ENCODE measurements at regions not wholly inside any gene's neighbourhood (a gene's known extent, or its start where the extent isn't known, plus 50 kb on each side); places are given as distances from the start of the nearest gene placed in this dataset.
"Not testable (repeated sequence)": the region's sequence is repeated elsewhere in the genome, so short reads cannot be mapped to it uniquely, and the experiment has no call there.

DNA sequence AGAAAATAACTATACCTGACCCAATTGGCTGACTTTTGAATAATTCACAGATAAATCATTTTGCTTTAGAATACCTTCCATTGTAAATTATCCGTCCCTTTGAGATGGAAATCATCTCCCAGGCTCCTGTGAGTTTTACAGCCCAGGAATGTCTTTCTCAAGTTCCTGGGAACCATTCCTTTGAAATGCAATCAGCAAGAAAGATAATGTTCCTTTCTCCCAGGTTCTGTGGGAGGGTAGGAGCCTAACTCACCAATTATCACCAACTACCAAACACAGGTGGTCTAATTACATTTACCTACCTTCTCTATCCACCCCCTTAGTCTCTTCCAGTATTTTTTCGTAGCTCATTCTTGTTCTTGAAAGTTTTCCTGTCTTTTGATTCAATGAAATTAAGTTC is 1016.0 kb downstream of the SOCS6 start:
- no peak for DNase-seq
- Histone ChIP-seq H2BK5ac (ENCODE audit: low read depth, low read length, poor library complexity, severe bottlenecking) (no peak overlapping the region), H3K23ac (ENCODE audit: low read length in 2 of 2) (no peak overlapping the region), H4K8ac (ENCODE audit: low read length) (no peak overlapping the region), H3K79me1 (replicated peaks; ENCODE audit: low read length, poor library complexity, severe bottlenecking) (no peaks in the 10 kb centered on the region), H3K4ac (ENCODE audit: low read depth in 1 of 2, low read length in 2 of 2) (no peak overlapping the region), H3K18ac (ENCODE audit: low read depth in 1 of 2, low read length in 2 of 2) (no peak overlapping the region), H3K4me2 (ENCODE audit: low read length, poor library complexity, severe bottlenecking) (no peak overlapping the region), H3K27me3 (ENCODE audit: control insufficient read depth in 1 of 2, insufficient read depth in 1 of 2, low read length in 2 of 2) (no peaks in the 10 kb centered on the region), H2BK120ac (ENCODE audit: low read depth, low read length) (no peak overlapping the region), H3K27ac (ENCODE audit: low read length, poor library complexity, severe bottlenecking) (no peak overlapping the region), H2AFZ (ENCODE audit: low read depth, low read length) (no peak overlapping the region), H2BK15ac (ENCODE audit: low read depth, poor library complexity, severe bottlenecking) (no peak overlapping the region), H3K36me3 (ENCODE audit: control insufficient read depth in 1 of 2, insufficient read depth in 2 of 2, low read depth in 1 of 2, low read length in 2 of 2) (no peaks in the 10 kb centered on the region), H3K9ac (ENCODE audit: low read length) (no peak overlapping the region), H3K9me3 (ENCODE audit: control insufficient read depth, low read length) (no peaks in the 10 kb centered on the region), H3K4me3 (ENCODE audit: insufficient read depth in 1 of 2, low read depth in 1 of 2, low read length in 2 of 2) (no peak overlapping the region), H2AK5ac (ENCODE audit: low read length, severe bottlenecking) (no peak overlapping the region), H4K91ac (ENCODE audit: low read length) (no peak overlapping the region), H3K14ac (ENCODE audit: low read length in 2 of 2) (no peak overlapping the region), H3K4me1 (ENCODE audit: control insufficient read depth, insufficient read depth, low read depth, low read length) (no peaks in the 10 kb centered on the region), H2BK12ac (ENCODE audit: low read length in 2 of 2) (no peak overlapping the region)
- WGBS = 36% methylated on average over 2 of the region's 2 CpGs

DNA sequence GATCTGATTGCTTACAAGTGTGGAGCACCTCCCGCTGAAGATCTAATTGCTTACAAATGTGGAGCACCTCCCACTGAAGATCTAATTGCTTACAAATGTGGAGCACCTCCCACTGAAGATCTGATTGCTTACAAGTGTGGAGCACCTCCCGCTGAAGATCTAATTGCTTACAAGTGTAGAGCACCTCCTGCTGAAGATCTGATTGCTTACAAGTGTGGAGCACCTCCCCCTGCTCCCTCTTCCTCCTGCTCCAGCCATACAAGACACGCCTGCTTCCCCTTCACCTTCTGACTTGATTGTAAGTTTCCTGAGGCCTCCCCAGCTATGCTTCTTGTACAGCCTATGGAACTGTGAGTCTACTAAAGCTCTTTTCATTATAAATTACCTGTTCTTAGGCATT is 1014.9 kb downstream of the SOCS6 start:
- not testable (repeated sequence) for H3K4me2 ChIP-seq (ENCODE audit: low read length, poor library complexity, severe bottlenecking); H4K91ac ChIP-seq (ENCODE audit: low read length); H2BK15ac ChIP-seq (ENCODE audit: low read depth, poor library complexity, severe bottlenecking); H3K36me3 ChIP-seq (ENCODE audit: control insufficient read depth in 1 of 2, insufficient read depth in 2 of 2, low read depth in 1 of 2, low read length in 2 of 2); H3K4ac ChIP-seq (ENCODE audit: low read depth in 1 of 2, low read length in 2 of 2); H3K79me1 ChIP-seq (replicated peaks; ENCODE audit: low read length, poor library complexity, severe bottlenecking); H4K8ac ChIP-seq (ENCODE audit: low read length); H3K27me3 ChIP-seq (ENCODE audit: control insufficient read depth in 1 of 2, insufficient read depth in 1 of 2, low read length in 2 of 2); H3K9ac ChIP-seq (ENCODE audit: low read length); H3K23ac ChIP-seq (ENCODE audit: low read length in 2 of 2); H3K4me3 ChIP-seq (ENCODE audit: insufficient read depth in 1 of 2, low read depth in 1 of 2, low read length in 2 of 2); H2AK5ac ChIP-seq (ENCODE audit: low read length, severe bottlenecking); H2BK5ac ChIP-seq (ENCODE audit: low read depth, low read length, poor library complexity, severe bottlenecking); H3K14ac ChIP-seq (ENCODE audit: low read length in 2 of 2); H2BK12ac ChIP-seq (ENCODE audit: low read length in 2 of 2); H3K4me1 ChIP-seq (ENCODE audit: control insufficient read depth, insufficient read depth, low read depth, low read length); H3K18ac ChIP-seq (ENCODE audit: low read depth in 1 of 2, low read length in 2 of 2); H2BK120ac ChIP-seq (ENCODE audit: low read depth, low read length); H2AFZ ChIP-seq (ENCODE audit: low read depth, low read length); DNase-seq; H3K27ac ChIP-seq (ENCODE audit: low read length, poor library complexity, severe bottlenecking); H3K9me3 ChIP-seq (ENCODE audit: control insufficient read depth, low read length)
- 56% methylated on average over 2 of the region's 3 CpGs for WGBS

GRCh38 chr18:71301596-71301995 is 1012.8 kb downstream of the SOCS6 start:
- no peaks in the 10 kb centered on the region for H3K9me3 ChIP-seq (ENCODE audit: control insufficient read depth, low read length)
- no peaks in the 10 kb centered on the region for H3K27me3 ChIP-seq (ENCODE audit: control insufficient read depth in 1 of 2, insufficient read depth in 1 of 2, low read length in 2 of 2)
- no peak overlapping the region for H3K27ac ChIP-seq (ENCODE audit: low read length, poor library complexity, severe bottlenecking)
- H2BK5ac ChIP-seq (ENCODE audit: low read depth, low read length, poor library complexity, severe bottlenecking) = no peak overlapping the region
- H3K14ac ChIP-seq (ENCODE audit: low read length in 2 of 2) = no peak overlapping the region
- H3K18ac ChIP-seq (ENCODE audit: low read depth in 1 of 2, low read length in 2 of 2) = no peak overlapping the region
- no peak overlapping the region for H2AFZ ChIP-seq (ENCODE audit: low read depth, low read length)
- H2BK12ac ChIP-seq (ENCODE audit: low read length in 2 of 2) = no peak overlapping the region
- H3K36me3 ChIP-seq (ENCODE audit: control insufficient read depth in 1 of 2, insufficient read depth in 2 of 2, low read depth in 1 of 2, low read length in 2 of 2) = no peaks in the 10 kb centered on the region
- WGBS = 85% methylated on average over 2 of the region's 4 CpGs
- H3K9ac ChIP-seq (ENCODE audit: low read length) = no peak overlapping the region
- no peak overlapping the region for H2AK5ac ChIP-seq (ENCODE audit: low read length, severe bottlenecking)
- no peaks in the 10 kb centered on the region for H3K4me1 ChIP-seq (ENCODE audit: control insufficient read depth, insufficient read depth, low read depth, low read length)
- no peak overlapping the region for H2BK120ac ChIP-seq (ENCODE audit: low read depth, low read length)
- DNase-seq = no peak
- H2BK15ac ChIP-seq (ENCODE audit: low read depth, poor library complexity, severe bottlenecking) = no peak overlapping the region
- no peak overlapping the region for H3K4ac ChIP-seq (ENCODE audit: low read depth in 1 of 2, low read length in 2 of 2)
- no peak overlapping the region for H3K23ac ChIP-seq (ENCODE audit: low read length in 2 of 2)
- no peak overlapping the region for H3K4me3 ChIP-seq (ENCODE audit: insufficient read depth in 1 of 2, low read depth in 1 of 2, low read length in 2 of 2)
- H4K8ac ChIP-seq (ENCODE audit: low read length) = no peak overlapping the region
- no peak overlapping the region for H4K91ac ChIP-seq (ENCODE audit: low read length)
- no peaks in the 10 kb centered on the region for H3K79me1 ChIP-seq (replicated peaks; ENCODE audit: low read length, poor library complexity, severe bottlenecking)
- H3K4me2 ChIP-seq (ENCODE audit: low read length, poor library complexity, severe bottlenecking) = no peak overlapping the region

DNA sequence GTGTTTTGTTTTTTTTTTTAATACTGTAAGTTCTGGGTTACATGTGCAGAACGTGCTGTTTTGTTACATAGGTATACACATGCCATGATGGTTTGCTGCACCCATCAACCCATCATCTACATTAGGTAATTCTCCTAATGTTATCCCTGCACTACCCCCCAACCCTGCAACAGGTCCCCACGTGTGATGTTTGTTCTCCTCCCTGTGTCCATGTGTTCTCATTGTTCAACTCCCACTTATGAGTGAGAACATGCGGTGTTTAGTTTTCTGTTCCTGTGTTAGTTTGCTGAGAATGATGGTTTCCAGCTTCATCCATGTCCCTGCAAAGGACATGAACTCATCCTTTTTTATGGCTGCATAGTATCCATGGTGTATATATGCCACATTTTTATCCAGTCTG is 1005.4 kb downstream of the SOCS6 start:
- H3K9ac ChIP-seq (ENCODE audit: low read length); H3K4me3 ChIP-seq (ENCODE audit: insufficient read depth in 1 of 2, low read depth in 1 of 2, low read length in 2 of 2); H3K4me2 ChIP-seq (ENCODE audit: low read length, poor library complexity, severe bottlenecking); H3K23ac ChIP-seq (ENCODE audit: low read length in 2 of 2); H2BK15ac ChIP-seq (ENCODE audit: low read depth, poor library complexity, severe bottlenecking); H3K4me1 ChIP-seq (ENCODE audit: control insufficient read depth, insufficient read depth, low read depth, low read length); H2AK5ac ChIP-seq (ENCODE audit: low read length, severe bottlenecking); H3K36me3 ChIP-seq (ENCODE audit: control insufficient read depth in 1 of 2, insufficient read depth in 2 of 2, low read depth in 1 of 2, low read length in 2 of 2); H3K18ac ChIP-seq (ENCODE audit: low read depth in 1 of 2, low read length in 2 of 2); H2BK5ac ChIP-seq (ENCODE audit: low read depth, low read length, poor library complexity, severe bottlenecking); H3K27me3 ChIP-seq (ENCODE audit: control insufficient read depth in 1 of 2, insufficient read depth in 1 of 2, low read length in 2 of 2); H2BK120ac ChIP-seq (ENCODE audit: low read depth, low read length); H3K27ac ChIP-seq (ENCODE audit: low read length, poor library complexity, severe bottlenecking); H4K91ac ChIP-seq (ENCODE audit: low read length); H2BK12ac ChIP-seq (ENCODE audit: low read length in 2 of 2); DNase-seq; H3K14ac ChIP-seq (ENCODE audit: low read length in 2 of 2); H3K4ac ChIP-seq (ENCODE audit: low read depth in 1 of 2, low read length in 2 of 2); H2AFZ ChIP-seq (ENCODE audit: low read depth, low read length); H3K9me3 ChIP-seq (ENCODE audit: control insufficient read depth, low read length); H4K8ac ChIP-seq (ENCODE audit: low read length); H3K79me1 ChIP-seq (replicated peaks; ENCODE audit: low read length, poor library complexity, severe bottlenecking): not testable (repeated sequence)
- no CpG with 5 or more reads among the region's 3 CpGs for WGBS

Measured in mesenchymal stem cell (in vitro differentiated cells and primary cell).